Mammary epithelial cell (primary cell): ENCODE measurements at regions not wholly inside any gene's neighbourhood (a gene's known extent, or its start where the extent isn't known, plus 50 kb on each side); places are given as distances from the start of the nearest gene placed in this dataset.

ENCODE experiments used
- EZH2 ChIP-seq: IDR thresholded peaks from 2 replicates; pipeline ENCODE4 v1.6.1; 2012; ENCODE audit warnings: low read length, inconsistent platforms, borderline replicate concordance
- TF ChIP-seq, protein P1 (sequence below), 2 donors: IDR thresholded peaks in 1 of 2; conservative IDR thresholded peaks in 1 of 2; 2 replicates each; pipeline ENCODE4 v1.5.1; 2011 to 2012; ENCODE audit warnings: inconsistent platforms in 2 of 2, low read length in 2 of 2, mild to moderate bottlenecking in 2 of 2, control low read depth in 1 of 2, low read depth in 1 of 2; ENCODE audit not compliant: insufficient read depth in 1 of 2; ENCODE audit errors: extremely low read depth in 1 of 2

- TF ChIP-seq, protein P1, sequence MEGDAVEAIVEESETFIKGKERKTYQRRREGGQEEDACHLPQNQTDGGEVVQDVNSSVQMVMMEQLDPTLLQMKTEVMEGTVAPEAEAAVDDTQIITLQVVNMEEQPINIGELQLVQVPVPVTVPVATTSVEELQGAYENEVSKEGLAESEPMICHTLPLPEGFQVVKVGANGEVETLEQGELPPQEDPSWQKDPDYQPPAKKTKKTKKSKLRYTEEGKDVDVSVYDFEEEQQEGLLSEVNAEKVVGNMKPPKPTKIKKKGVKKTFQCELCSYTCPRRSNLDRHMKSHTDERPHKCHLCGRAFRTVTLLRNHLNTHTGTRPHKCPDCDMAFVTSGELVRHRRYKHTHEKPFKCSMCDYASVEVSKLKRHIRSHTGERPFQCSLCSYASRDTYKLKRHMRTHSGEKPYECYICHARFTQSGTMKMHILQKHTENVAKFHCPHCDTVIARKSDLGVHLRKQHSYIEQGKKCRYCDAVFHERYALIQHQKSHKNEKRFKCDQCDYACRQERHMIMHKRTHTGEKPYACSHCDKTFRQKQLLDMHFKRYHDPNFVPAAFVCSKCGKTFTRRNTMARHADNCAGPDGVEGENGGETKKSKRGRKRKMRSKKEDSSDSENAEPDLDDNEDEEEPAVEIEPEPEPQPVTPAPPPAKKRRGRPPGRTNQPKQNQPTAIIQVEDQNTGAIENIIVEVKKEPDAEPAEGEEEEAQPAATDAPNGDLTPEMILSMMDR (conservative IDR thresholded peaks at IDR 0.05 in 1 of 2, IDR thresholded peaks at IDR 0.05 in 1 of 2; ENCODE audit: extremely low read depth in 1 of 2, insufficient read depth in 1 of 2, low read depth in 1 of 2, low read length in 2 of 2) = no peak
- TF ChIP-seq EZH2 = no peak
Observed at GRCh38 chr11:110874437-110875030, 162.3 kb upstream of the ARHGAP20 start.
